HEK293T (cell line): ENCODE measurements at regions not wholly inside any gene's neighbourhood (a gene's known extent, or its start where the extent isn't known, plus 50 kb on each side); places are given as distances from the start of the nearest gene placed in this dataset.

ENCODE experiments used
- ARNT ChIP-seq: fragments of 450-650 bp; IDR thresholded peaks from 2 replicates; pipeline ENCODE4 v1.6.1; 2017; ENCODE audit warnings: mild to moderate bottlenecking
- FOXK2 ChIP-seq: fragments of 450-650 bp; IDR thresholded peaks from 2 replicates; pipeline ENCODE4 v1.6.1; 2016; ENCODE audit warnings: mild to moderate bottlenecking

- TF ChIP-seq FOXK2 (no peak), ARNT (no peak)
Measured at GRCh38 chr7:54398863-54399262, 143.3 kb upstream of the VSTM2A start.
